Smooth muscle cell (in vitro differentiated cells): ENCODE measurements at regions not wholly inside any gene's neighbourhood (a gene's known extent, or its start where the extent isn't known, plus 50 kb on each side); places are given as distances from the start of the nearest gene placed in this dataset.

Source experiments
- DNase-seq: peaks from one replicate; lab custom pipeline; 2025; ENCODE audit not compliant: unreplicated experiment; lab: John Stamatoyannopoulos, UW
- H2AFZ ChIP-seq: fragments of 200-600 bp; sonication (generic); 2 replicates; pipeline ENCODE4 v1.6.0; 2016; ENCODE audit warnings: antibody characterized with exemption, low read depth, mild to moderate bottlenecking
- H3F3A ChIP-seq: fragments of 200-600 bp; sonication (generic); 2 replicates; pipeline ENCODE4 v1.6.0; 2017; ENCODE audit warnings: antibody characterized with exemption, low read depth
- H3K27ac ChIP-seq: fragments of 200-600 bp; sonication (generic); 2 replicates; pipeline ENCODE4 v1.5.1; 2016; ENCODE audit warnings: low read depth, mild to moderate bottlenecking
- H3K27me3 ChIP-seq: fragments of 200-600 bp; sonication (generic); 2 replicates; pipeline ENCODE4 v1.6.1; 2016; ENCODE audit warnings: low read depth, mild to moderate bottlenecking
- H3K36me3 ChIP-seq: fragments of 200-600 bp; sonication (generic); 2 replicates; pipeline ENCODE4 v1.5.1; 2016; ENCODE audit warnings: low read depth
- H3K4me1 ChIP-seq: fragments of 200-600 bp; sonication (generic); 2 replicates; pipeline ENCODE4 v1.5.1; 2016; ENCODE audit warnings: low read depth
- H3K4me2 ChIP-seq: fragments of 200-600 bp; sonication (generic); 2 replicates; pipeline ENCODE4 v1.6.0; 2016; ENCODE audit warnings: mild to moderate bottlenecking
- H3K4me3 ChIP-seq: fragments of 200-600 bp; sonication (generic); 2 replicates; pipeline ENCODE4 v1.5.1; 2016; ENCODE audit warnings: mild to moderate bottlenecking
- H3K79me2 ChIP-seq: fragments of 200-600 bp; sonication (generic); 2 replicates; pipeline ENCODE4 v1.6.0; 2016; ENCODE audit warnings: low read depth, mild to moderate bottlenecking
- H3K9ac ChIP-seq: fragments of 200-600 bp; sonication (generic); 2 replicates; pipeline ENCODE4 v1.6.0; 2016; ENCODE audit warnings: low read depth
- H3K9me3 ChIP-seq: fragments of 200-600 bp; sonication (generic); replicated peaks from 2 replicates; pipeline ENCODE4 v1.5.1; 2016; ENCODE audit warnings: low read depth
- H4K20me1 ChIP-seq: fragments of 200-600 bp; sonication (generic); 2 replicates; pipeline ENCODE4 v1.6.0; 2016; ENCODE audit warnings: low read depth
- WGBS: methylation state at CpG from one replicate; pipeline ENCODE4 v1.1.7; 2016; ENCODE audit warnings: low lambda C conversion rate; 5-methylcytosine and 5-hydroxymethylcytosine counted together
- TF ChIP-seq, protein P1 (sequence below): fragments of 200-600 bp; sonication (generic); IDR thresholded peaks from 2 replicates; pipeline ENCODE4 v1.5.1; 2017; ENCODE audit warnings: borderline replicate concordance, mild to moderate bottlenecking, antibody characterized with exemption; ENCODE audit not compliant: insufficient read depth, poor library complexity, severe bottlenecking

DNA sequence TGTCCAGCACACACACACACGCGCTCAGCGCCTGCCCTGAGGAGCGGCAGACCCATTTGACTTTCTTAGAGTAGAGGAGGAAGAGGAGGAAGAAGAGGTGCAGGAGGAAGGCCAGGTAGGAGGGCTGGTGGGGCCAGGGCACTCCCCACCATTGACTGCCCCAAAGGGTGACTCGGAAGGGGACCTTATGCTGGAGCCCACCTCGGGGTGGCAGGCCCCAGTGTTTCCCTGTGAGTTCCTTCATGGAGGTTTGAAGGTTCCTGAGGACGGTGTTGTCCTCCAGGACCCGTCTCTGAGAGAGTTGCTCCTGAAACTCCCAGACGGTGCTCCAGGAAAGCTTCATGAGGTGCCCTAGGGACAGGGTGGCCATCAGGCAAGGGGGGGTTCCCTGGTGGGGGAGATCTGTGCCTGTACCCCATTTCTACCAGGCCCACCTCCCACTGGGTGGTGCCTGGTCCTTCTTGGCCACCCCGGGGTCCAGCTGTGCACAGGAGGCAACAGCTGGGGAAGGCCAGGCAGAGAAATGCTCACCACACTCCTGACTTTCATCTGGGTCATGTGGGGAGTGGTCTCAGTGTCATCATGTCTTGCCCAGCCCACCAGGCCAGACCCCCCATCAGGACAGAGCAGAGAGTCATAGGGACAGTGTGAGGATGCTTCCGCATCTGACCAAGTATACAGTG lies 89.5 kb downstream of the TNFRSF13B start:
- H3F3A ChIP-seq: no peaks in the 10 kb centered on the region
- no peak overlapping the region for H3K9ac ChIP-seq
- no peaks in the 10 kb centered on the region for H3K9me3 ChIP-seq
- H3K4me3 ChIP-seq: no peak overlapping the region
- no peak for DNase-seq
- TF ChIP-seq, protein P1, sequence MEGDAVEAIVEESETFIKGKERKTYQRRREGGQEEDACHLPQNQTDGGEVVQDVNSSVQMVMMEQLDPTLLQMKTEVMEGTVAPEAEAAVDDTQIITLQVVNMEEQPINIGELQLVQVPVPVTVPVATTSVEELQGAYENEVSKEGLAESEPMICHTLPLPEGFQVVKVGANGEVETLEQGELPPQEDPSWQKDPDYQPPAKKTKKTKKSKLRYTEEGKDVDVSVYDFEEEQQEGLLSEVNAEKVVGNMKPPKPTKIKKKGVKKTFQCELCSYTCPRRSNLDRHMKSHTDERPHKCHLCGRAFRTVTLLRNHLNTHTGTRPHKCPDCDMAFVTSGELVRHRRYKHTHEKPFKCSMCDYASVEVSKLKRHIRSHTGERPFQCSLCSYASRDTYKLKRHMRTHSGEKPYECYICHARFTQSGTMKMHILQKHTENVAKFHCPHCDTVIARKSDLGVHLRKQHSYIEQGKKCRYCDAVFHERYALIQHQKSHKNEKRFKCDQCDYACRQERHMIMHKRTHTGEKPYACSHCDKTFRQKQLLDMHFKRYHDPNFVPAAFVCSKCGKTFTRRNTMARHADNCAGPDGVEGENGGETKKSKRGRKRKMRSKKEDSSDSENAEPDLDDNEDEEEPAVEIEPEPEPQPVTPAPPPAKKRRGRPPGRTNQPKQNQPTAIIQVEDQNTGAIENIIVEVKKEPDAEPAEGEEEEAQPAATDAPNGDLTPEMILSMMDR: no peak
- WGBS: 97% methylated on average over 9 of the region's 11 CpGs
- H3K4me2 ChIP-seq: no peak overlapping the region
- H3K27ac ChIP-seq: no peak overlapping the region
- H3K79me2 ChIP-seq: no peaks in the 10 kb centered on the region
- H3K36me3 ChIP-seq: no peaks in the 10 kb centered on the region
- no peak overlapping the region for H2AFZ ChIP-seq
- H3K27me3 ChIP-seq: no peaks in the 10 kb centered on the region
- H4K20me1 ChIP-seq: no peaks in the 10 kb centered on the region
- H3K4me1 ChIP-seq: no peaks in the 10 kb centered on the region

DNA sequence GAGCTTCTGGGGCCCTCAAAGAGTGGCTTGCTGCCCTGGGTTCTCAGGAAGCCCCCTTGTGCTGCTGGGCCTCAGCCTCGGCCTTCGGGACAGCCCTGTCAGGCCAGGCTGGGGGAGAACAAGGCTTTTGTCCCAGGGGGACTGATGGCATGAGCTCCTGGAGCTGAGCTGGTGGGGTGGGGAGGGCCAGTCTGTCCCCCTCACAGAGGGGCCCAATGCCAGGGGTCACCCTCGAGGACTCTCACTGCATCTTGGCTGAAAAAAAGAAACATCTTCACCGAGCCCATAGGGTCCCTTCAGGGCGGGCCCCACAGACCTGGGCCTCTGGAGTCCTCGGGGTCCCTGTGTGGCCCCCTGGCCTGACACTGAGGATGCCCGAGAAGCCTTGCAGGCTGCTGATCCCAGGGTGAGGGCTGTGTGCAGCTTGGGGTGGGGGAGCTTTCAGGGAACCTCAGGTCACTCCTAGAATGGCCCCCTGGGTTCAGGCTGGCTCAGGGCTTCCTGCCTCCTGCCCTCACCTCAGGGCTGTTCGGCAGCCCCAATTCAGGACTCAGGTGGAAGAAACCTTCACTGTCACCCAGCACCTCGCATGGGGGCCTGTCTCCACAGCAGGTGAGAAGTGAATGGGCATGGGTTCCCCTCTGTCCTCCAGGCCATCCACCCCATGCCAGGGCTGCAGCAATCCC lies 90.5 kb downstream of the TNFRSF13B start:
- 90% methylated on average over 9 of the region's 9 CpGs for WGBS
- H3K4me2 ChIP-seq: no peak overlapping the region

DNA sequence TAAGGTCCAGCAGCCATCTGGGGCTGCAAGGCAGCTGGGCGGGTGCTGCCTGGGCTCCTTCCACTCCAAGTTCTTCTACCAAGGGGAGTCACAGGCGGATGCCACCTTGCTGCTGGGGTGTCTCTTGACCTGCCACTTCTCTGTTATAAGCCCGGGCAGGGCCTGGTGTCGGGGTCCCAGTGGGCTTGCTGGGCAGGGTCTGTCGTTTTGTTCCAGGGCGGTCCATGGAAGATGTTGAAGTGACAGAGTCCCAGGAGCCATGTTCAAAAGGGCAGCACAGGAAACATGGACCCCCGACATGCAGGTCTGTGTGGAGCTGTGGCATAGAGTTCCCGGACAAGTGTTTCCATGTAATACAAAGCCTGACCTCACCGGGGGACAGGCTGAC lies 91.1 kb downstream of the TNFRSF13B start:
- H3K4me2 ChIP-seq: no peak overlapping the region
- no peaks in the 10 kb centered on the region for H3F3A ChIP-seq
- H3K4me3 ChIP-seq: no peak overlapping the region
- H3K4me1 ChIP-seq: no peaks in the 10 kb centered on the region
- H3K9ac ChIP-seq: no peak overlapping the region
- no peaks in the 10 kb centered on the region for H3K9me3 ChIP-seq
- H3K79me2 ChIP-seq: no peaks in the 10 kb centered on the region
- 94% methylated on average over 9 of the region's 9 CpGs for WGBS
- TF ChIP-seq, protein P1: no peak
- H3K27me3 ChIP-seq: no peaks in the 10 kb centered on the region
- H3K36me3 ChIP-seq: no peaks in the 10 kb centered on the region
- DNase-seq: no peak
- H3K27ac ChIP-seq: no peak overlapping the region
- no peak overlapping the region for H2AFZ ChIP-seq
- no peaks in the 10 kb centered on the region for H4K20me1 ChIP-seq

More for the DNA sequence above, 90.5 kb downstream of the TNFRSF13B start:
- Histone ChIP-seq H3K4me3 (no peak overlapping the region), H3K27me3 (no peaks in the 10 kb centered on the region), H3F3A (no peaks in the 10 kb centered on the region), H3K36me3 (no peaks in the 10 kb centered on the region), H3K4me1 (no peaks in the 10 kb centered on the region), H4K20me1 (no peaks in the 10 kb centered on the region), H3K27ac (no peak overlapping the region), H3K9ac (no peak overlapping the region), H2AFZ (no peak overlapping the region), H3K79me2 (no peaks in the 10 kb centered on the region), H3K9me3 (no peaks in the 10 kb centered on the region)
- DNase-seq: no peak
- TF ChIP-seq, protein P1: no peak
